Immature natural killer cell (primary cell): ENCODE measurements at regions not wholly inside any gene's neighbourhood (a gene's known extent, or its start where the extent isn't known, plus 50 kb on each side); places are given as distances from the start of the nearest gene placed in this dataset.
"Not testable (repeated sequence)": the region's sequence is repeated elsewhere in the genome, so short reads cannot be mapped to it uniquely, and the experiment has no call there.

Experiments used
- DNase-seq, 3 donors: peaks; one replicate each; pipeline ENCODE4 v3.0.0; 2022; ENCODE audit warnings: mixed read lengths in 1 of 3
- H3K27ac Mint-ChIP-seq, 6 donors: one replicate each; pipeline ENCODE4 v1.8.0; 2020; ENCODE audit warnings: mixed read lengths in 6 of 6, mild to moderate bottlenecking in 5 of 6, inconsistent platforms in 4 of 6, moderate library complexity in 3 of 6
- H3K27me3 Mint-ChIP-seq, 3 donors: one replicate each; pipeline ENCODE4 v1.8.0; 2020 to 2021; ENCODE audit warnings: low read depth in 3 of 3, mild to moderate bottlenecking in 3 of 3, mixed read lengths in 3 of 3, moderate library complexity in 3 of 3, inconsistent platforms in 1 of 3
- H3K36me3 Mint-ChIP-seq, 3 donors: one replicate each; pipeline ENCODE4 v1.8.0; 2020; ENCODE audit warnings: mixed read lengths in 3 of 3, inconsistent platforms in 2 of 3, mild to moderate bottlenecking in 2 of 3
- H3K4me1 Mint-ChIP-seq, 2 donors: one replicate each; pipeline ENCODE4 v1.8.0; 2020; ENCODE audit warnings: inconsistent platforms in 2 of 2, mild to moderate bottlenecking in 2 of 2, mixed read lengths in 2 of 2, moderate library complexity in 1 of 2
- H3K4me3 Mint-ChIP-seq, 5 donors: one replicate each; pipeline ENCODE4 v1.8.0; 2020; ENCODE audit warnings: mild to moderate bottlenecking in 5 of 5, mixed read lengths in 5 of 5, inconsistent platforms in 3 of 5, moderate library complexity in 3 of 5
- H3K9me3 Mint-ChIP-seq, 6 donors: one replicate each; pipeline ENCODE4 v1.8.0; 2020; ENCODE audit warnings: mild to moderate bottlenecking in 6 of 6, mixed read lengths in 6 of 6, inconsistent platforms in 4 of 6, moderate library complexity in 3 of 6

- no peaks in the 10 kb centered on the region for H3K4me1 Mint-ChIP-seq
- no peaks in the 10 kb centered on the region for H3K36me3 Mint-ChIP-seq
- peaks cover 0 to 7% (median 0%) of the 10 kb centered on the region in 6 donors for H3K9me3 Mint-ChIP-seq
- H3K4me3 Mint-ChIP-seq: no peak overlapping the region
- H3K27ac Mint-ChIP-seq: no peak overlapping the region
- H3K27me3 Mint-ChIP-seq: peaks cover 0 to 9% (median 8%) of the 10 kb centered on the region in 3 donors
- no peak for DNase-seq
Measured at GRCh38 chr11:122421702-122422101, 233.8 kb upstream of the UBASH3B start.

- no peaks in the 10 kb centered on the region for H3K36me3 Mint-ChIP-seq
- H3K27ac Mint-ChIP-seq: no peak overlapping the region
- peaks cover 5 to 14% (median 8%) of the 10 kb centered on the region in 6 donors for H3K9me3 Mint-ChIP-seq
- DNase-seq: no peak
- H3K4me1 Mint-ChIP-seq: no peaks in the 10 kb centered on the region
- no peak overlapping the region for H3K4me3 Mint-ChIP-seq
- H3K27me3 Mint-ChIP-seq: peaks cover under 1 to 9% (median 7%) of the 10 kb centered on the region in 3 donors
Measured at GRCh38 chr11:122418032-122418431, 237.5 kb upstream of the UBASH3B start.

- no peak overlapping the region for H3K4me3 Mint-ChIP-seq
- H3K36me3 Mint-ChIP-seq: no peaks in the 10 kb centered on the region
- DNase-seq: no peak
- H3K27ac Mint-ChIP-seq: no peak overlapping the region
- peaks cover 1 to 10% (median 7%) of the 10 kb centered on the region in 3 donors for H3K27me3 Mint-ChIP-seq
- H3K4me1 Mint-ChIP-seq: no peaks in the 10 kb centered on the region
- peaks cover 5 to 15% (median 9%) of the 10 kb centered on the region in 6 donors for H3K9me3 Mint-ChIP-seq
Measured at GRCh38 chr11:122414406-122415018, 241.0 kb upstream of the UBASH3B start.

GRCh38 chr11:122413677-122414076 lies 241.8 kb upstream of the UBASH3B start:
- no peaks in the 10 kb centered on the region for H3K4me1 Mint-ChIP-seq
- H3K4me3 Mint-ChIP-seq: no peak overlapping the region
- no peaks in the 10 kb centered on the region for H3K36me3 Mint-ChIP-seq
- H3K9me3 Mint-ChIP-seq: peaks cover 5 to 15% (median 9%) of the 10 kb centered on the region in 6 donors
- H3K27me3 Mint-ChIP-seq: peaks cover 1 to 8% (median 7%) of the 10 kb centered on the region in 3 donors
- H3K27ac Mint-ChIP-seq: no peak overlapping the region
- DNase-seq: no peak

- Mint-ChIP-seq H3K4me3 (no peak overlapping the region), H3K27ac (no peak overlapping the region), H3K36me3 (no peaks in the 10 kb centered on the region), H3K4me1 (no peaks in the 10 kb centered on the region), H3K27me3 (peaks cover 1 to 4% (median 3%) of the 10 kb centered on the region in 3 donors), H3K9me3 (peaks cover 5 to 14% (median 9%) of the 10 kb centered on the region in 6 donors)
- no peak for DNase-seq
Measured at GRCh38 chr11:122412581-122412980, 242.9 kb upstream of the UBASH3B start.

GRCh38 chr11:122406466-122406865 lies 249.1 kb upstream of the UBASH3B start:
- H3K4me3 Mint-ChIP-seq: no peak overlapping the region
- no peak overlapping the region for H3K27ac Mint-ChIP-seq
- no peak for DNase-seq
- peaks cover 1 to 7% (median 2%) of the 10 kb centered on the region in 3 donors for H3K27me3 Mint-ChIP-seq
- no peaks in the 10 kb centered on the region for H3K4me1 Mint-ChIP-seq
- peaks cover 0 to 4% (median 0%) of the 10 kb centered on the region in 6 donors for H3K9me3 Mint-ChIP-seq
- H3K36me3 Mint-ChIP-seq: no peaks in the 10 kb centered on the region

GRCh38 chr11:122405547-122406341 lies 249.8 kb upstream of the UBASH3B start:
- Mint-ChIP-seq H3K27me3 (peaks cover 2 to 7% (median 3%) of the 10 kb centered on the region in 3 donors), H3K36me3 (no peaks in the 10 kb centered on the region), H3K9me3 (peaks cover 0 to 4% (median 0%) of the 10 kb centered on the region in 6 donors), H3K4me1 (no peaks in the 10 kb centered on the region), H3K4me3 (no peak overlapping the region), H3K27ac (no peak overlapping the region)
- DNase-seq: no peak

GRCh38 chr11:122404571-122404970 lies 251.0 kb upstream of the UBASH3B start:
- no peak overlapping the region for H3K27ac Mint-ChIP-seq
- DNase-seq: no peak
- no peaks in the 10 kb centered on the region for H3K36me3 Mint-ChIP-seq
- H3K27me3 Mint-ChIP-seq: peaks cover 2 to 5% (median 3%) of the 10 kb centered on the region in 3 donors
- no peaks in the 10 kb centered on the region for H3K4me1 Mint-ChIP-seq
- H3K4me3 Mint-ChIP-seq: no peak overlapping the region
- no peaks in the 10 kb centered on the region for H3K9me3 Mint-ChIP-seq

GRCh38 chr11:122401581-122401980 lies 253.9 kb upstream of the UBASH3B start:
- not testable (repeated sequence) for H3K27me3 Mint-ChIP-seq, H3K4me1 Mint-ChIP-seq, H3K4me3 Mint-ChIP-seq, H3K36me3 Mint-ChIP-seq, H3K9me3 Mint-ChIP-seq, H3K27ac Mint-ChIP-seq, DNase-seq

GRCh38 chr11:122399375-122399774 lies 256.1 kb upstream of the UBASH3B start:
- no peak for DNase-seq
- no peaks in the 10 kb centered on the region for H3K36me3 Mint-ChIP-seq
- no peaks in the 10 kb centered on the region for H3K9me3 Mint-ChIP-seq
- peaks cover 2 to 9% (median 3%) of the 10 kb centered on the region in 3 donors for H3K27me3 Mint-ChIP-seq
- no peak overlapping the region for H3K4me3 Mint-ChIP-seq
- no peak overlapping the region for H3K27ac Mint-ChIP-seq
- H3K4me1 Mint-ChIP-seq: no peaks in the 10 kb centered on the region

GRCh38 chr11:122398851-122399250 lies 256.7 kb upstream of the UBASH3B start:
- H3K9me3 Mint-ChIP-seq: peaks cover 0 to under 1% (median 0%) of the 10 kb centered on the region in 6 donors
- no peak overlapping the region for H3K27ac Mint-ChIP-seq
- DNase-seq: no peak
- peaks cover 2 to 9% (median 3%) of the 10 kb centered on the region in 3 donors for H3K27me3 Mint-ChIP-seq
- H3K36me3 Mint-ChIP-seq: no peaks in the 10 kb centered on the region
- no peak overlapping the region for H3K4me3 Mint-ChIP-seq
- no peaks in the 10 kb centered on the region for H3K4me1 Mint-ChIP-seq

GRCh38 chr11:122398167-122398566 lies 257.4 kb upstream of the UBASH3B start:
- Mint-ChIP-seq H3K27ac (no peak overlapping the region), H3K27me3 (peaks cover 2 to 9% (median 3%) of the 10 kb centered on the region in 3 donors), H3K36me3 (no peaks in the 10 kb centered on the region), H3K4me3 (no peak overlapping the region), H3K9me3 (peaks cover 0 to 1% (median 0%) of the 10 kb centered on the region in 6 donors), H3K4me1 (no peaks in the 10 kb centered on the region)
- DNase-seq: no peak

- Mint-ChIP-seq H3K4me1 (no peaks in the 10 kb centered on the region), H3K27ac (no peak overlapping the region), H3K36me3 (no peaks in the 10 kb centered on the region), H3K27me3 (peaks cover 0 to 6% (median 0%) of the 10 kb centered on the region in 3 donors), H3K4me3 (no peak overlapping the region), H3K9me3 (peaks cover 0 to 2% (median 0%) of the 10 kb centered on the region in 6 donors)
- DNase-seq: no peak
Measured at GRCh38 chr11:122395282-122395681, 260.2 kb upstream of the UBASH3B start.

- H3K4me1 Mint-ChIP-seq: no peaks in the 10 kb centered on the region
- no peak overlapping the region for H3K27ac Mint-ChIP-seq
- H3K9me3 Mint-ChIP-seq: peaks cover 0 to 2% (median 0%) of the 10 kb centered on the region in 6 donors
Measured at GRCh38 chr11:122394313-122394712, 261.2 kb upstream of the UBASH3B start.

More at GRCh38 chr11:122394313-122394712, 261.2 kb upstream of the UBASH3B start:
- no peak overlapping the region for H3K4me3 Mint-ChIP-seq
- no peak for DNase-seq
- H3K27me3 Mint-ChIP-seq: peaks cover 0 to 7% (median under 1%) of the 10 kb centered on the region in 3 donors
- H3K36me3 Mint-ChIP-seq: no peaks in the 10 kb centered on the region
